Ovary (tissue), 7 donors: ENCODE measurements at regions not wholly inside any gene's neighbourhood (a gene's known extent, or its start where the extent isn't known, plus 50 kb on each side); places are given as distances from the start of the nearest gene placed in this dataset.

Source experiments
- DNase-seq, 5 donors: peaks; one replicate each; pipeline ENCODE4 v3.0.0-alpha.2; 2019 to 2020
- H3K27ac ChIP-seq, 2 donors: fragments of 200-600 bp; one replicate each; pipeline versions ENCODE4 v1.5.1 to v1.8.0; 2019 to 2022
- H3K27me3 ChIP-seq: fragments of 200-600 bp; one replicate; pipeline ENCODE4 v1.8.0; 2022
- H3K36me3 ChIP-seq: fragments of 200-600 bp; sonication (generic); one replicate; pipeline ENCODE4 v1.5.1; 2019
- H3K4me1 ChIP-seq: one replicate; pipeline ENCODE4 v1.8.1; 2013; ENCODE audit warnings: mild to moderate bottlenecking, moderate library complexity; ENCODE audit not compliant: insufficient read depth
- H3K4me3 ChIP-seq: fragments of 200-600 bp; sonication (generic); one replicate; pipeline ENCODE4 v1.5.1; 2017
- H3K9me3 ChIP-seq, 2 donors: fragments of 200-600 bp in 1 of 2; sonication (generic) in 1 of 2; one replicate each; pipeline versions ENCODE4 v1.5.1 to v1.8.1; 2013 to 2019; ENCODE audit warnings: mild to moderate bottlenecking in 1 of 2, moderate library complexity in 1 of 2
- EP300 ChIP-seq: sonication (generic); formaldehyde crosslinking; IDR thresholded peaks from one replicate; pipeline ENCODE4 v1.6.1; 2017; ENCODE audit warnings: antibody characterized with exemption
- POLR2A ChIP-seq: fragments of 450-650 bp; IDR thresholded peaks from one replicate; pipeline ENCODE4 v1.6.1; 2017; ENCODE audit warnings: antibody characterized with exemption, mild to moderate bottlenecking, moderate library complexity
- WGBS, 3 donors: extraction: QIAGEN DNeasy Blood & Tissue Kit in 1 of 3; methylation state at CpG; one replicate each; pipeline versions ENCODE4 v1.1.5 to v1.1.7; 2013 to 2017; 5-methylcytosine and 5-hydroxymethylcytosine counted together
- intact Hi-C, 4 donors: fragments of 100-400 bp; cut with DNase I; formaldehyde crosslinking; loops; one replicate each; pipeline versions ENCODE4 v1.11.0 to v1.15.1; 2022 to 2023
- TF ChIP-seq, protein P1 (sequence below), 3 donors: fragments of 450-650 bp in 2 of 3; fragments of 200-600 bp in 1 of 3; IDR thresholded peaks; one replicate each; pipeline versions ENCODE4 v1.5.1 to v1.8.0; 2016 to 2022; ENCODE audit warnings: antibody characterized with exemption in 3 of 3, mild to moderate bottlenecking in 1 of 3
- donor health status: DM: no; HTN: no; CAD: no; lungs with moderate emphysema.
- donor health status: DM: no; HTN: no; CAD: no.
- donor health status: Bipolar disorder and iron deficiency.
- donor health status: DM: no; HTN: no; CAD: no.
- donor health status: DM: yes; HTN: yes; CAD: no.

DNA sequence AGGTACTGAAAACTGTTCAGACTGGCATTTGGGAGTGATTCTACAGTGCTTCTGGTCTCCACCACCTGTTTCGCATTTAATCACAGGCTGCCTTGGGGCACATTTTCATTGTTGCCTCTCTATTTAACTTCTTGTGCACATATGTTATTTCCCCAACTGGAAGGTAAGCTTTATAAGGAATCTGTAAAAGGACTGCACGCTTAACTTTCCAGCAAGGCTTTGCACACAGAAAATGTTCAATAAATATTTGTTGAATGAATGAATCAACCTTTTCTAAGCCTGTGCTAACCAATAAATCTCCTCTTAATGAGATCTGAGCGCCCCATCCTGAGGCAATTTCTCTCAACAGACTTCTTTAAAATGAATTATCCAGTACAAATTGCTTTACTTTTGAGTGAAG lies 84.3 kb upstream of the ARHGAP29 start:
- no peak for DNase-seq
- WGBS, 3 donors: 96 to 98% (median 97%) methylated on average over 3 of the region's 3 CpGs
- peaks cover 2% of the 10 kb centered on the region for H3K4me1 ChIP-seq
- H3K27ac ChIP-seq: no peak overlapping the region
- H3K27me3 ChIP-seq: no peaks in the 10 kb centered on the region
- intact Hi-C loops: loop anchor here in 1 of 4 donors (10.0 kb wide), 1 partner anchor 77 kb away; no protein-coding TSS in a partner anchor
- H3K9me3 ChIP-seq: no peaks in the 10 kb centered on the region
- TF ChIP-seq EP300 (no peak), POLR2A (no peak)
- TF ChIP-seq, protein P1, sequence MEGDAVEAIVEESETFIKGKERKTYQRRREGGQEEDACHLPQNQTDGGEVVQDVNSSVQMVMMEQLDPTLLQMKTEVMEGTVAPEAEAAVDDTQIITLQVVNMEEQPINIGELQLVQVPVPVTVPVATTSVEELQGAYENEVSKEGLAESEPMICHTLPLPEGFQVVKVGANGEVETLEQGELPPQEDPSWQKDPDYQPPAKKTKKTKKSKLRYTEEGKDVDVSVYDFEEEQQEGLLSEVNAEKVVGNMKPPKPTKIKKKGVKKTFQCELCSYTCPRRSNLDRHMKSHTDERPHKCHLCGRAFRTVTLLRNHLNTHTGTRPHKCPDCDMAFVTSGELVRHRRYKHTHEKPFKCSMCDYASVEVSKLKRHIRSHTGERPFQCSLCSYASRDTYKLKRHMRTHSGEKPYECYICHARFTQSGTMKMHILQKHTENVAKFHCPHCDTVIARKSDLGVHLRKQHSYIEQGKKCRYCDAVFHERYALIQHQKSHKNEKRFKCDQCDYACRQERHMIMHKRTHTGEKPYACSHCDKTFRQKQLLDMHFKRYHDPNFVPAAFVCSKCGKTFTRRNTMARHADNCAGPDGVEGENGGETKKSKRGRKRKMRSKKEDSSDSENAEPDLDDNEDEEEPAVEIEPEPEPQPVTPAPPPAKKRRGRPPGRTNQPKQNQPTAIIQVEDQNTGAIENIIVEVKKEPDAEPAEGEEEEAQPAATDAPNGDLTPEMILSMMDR (IDR thresholded peaks at IDR 0.05): no peak
- no peak overlapping the region for H3K4me3 ChIP-seq
- H3K36me3 ChIP-seq: no peaks in the 10 kb centered on the region

DNA sequence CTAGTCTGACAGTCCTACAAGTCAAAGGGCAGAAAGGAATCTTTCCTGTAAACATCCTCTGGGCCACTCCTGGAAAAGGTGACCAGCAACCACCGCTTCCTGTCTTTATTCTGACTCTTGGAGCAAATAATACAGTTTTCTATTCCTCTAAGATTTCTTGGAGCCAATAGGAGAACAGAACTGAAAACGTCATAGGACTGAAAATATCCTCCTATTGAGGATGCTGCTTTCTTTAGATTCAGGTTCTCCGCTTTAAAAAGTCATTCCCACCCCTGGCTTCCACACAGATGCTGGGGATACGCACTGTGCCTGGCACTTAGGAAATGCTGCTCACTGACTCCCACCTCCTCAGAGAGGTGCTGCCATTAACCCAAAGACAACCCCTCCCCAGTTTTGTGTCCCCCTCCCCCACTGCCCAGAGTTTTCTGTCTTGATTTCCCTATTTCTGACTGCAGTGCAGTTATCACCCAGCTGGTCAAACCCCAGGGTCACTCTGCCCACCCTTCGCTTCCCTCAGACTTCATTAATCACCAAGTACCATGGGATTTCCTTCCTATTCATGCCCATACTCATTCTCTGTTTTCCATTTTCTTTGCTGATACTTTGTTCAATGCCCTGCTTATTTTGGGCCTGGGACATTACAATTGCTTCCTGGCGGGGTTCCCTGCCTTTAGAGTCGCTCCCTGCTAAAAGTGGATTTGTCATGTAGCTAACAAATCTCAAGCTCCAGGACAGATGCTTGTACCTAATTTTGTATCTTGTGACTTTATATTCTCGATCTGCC lies 82.1 kb upstream of the ARHGAP29 start:
- TF ChIP-seq, protein P1 (IDR thresholded peaks at IDR 0.05): no peak
- TF ChIP-seq EP300: no peak
- TF ChIP-seq POLR2A: no peak
- no peak for DNase-seq
- no peaks in the 10 kb centered on the region for H3K36me3 ChIP-seq
- 78 to 86% (median 80%) methylated on average over 8 of the region's 8 CpGs for WGBS, 3 donors
- H3K4me1 ChIP-seq: no peaks in the 10 kb centered on the region
- H3K9me3 ChIP-seq: no peaks in the 10 kb centered on the region
- H3K27ac ChIP-seq: no peak overlapping the region
- H3K4me3 ChIP-seq: no peak overlapping the region
- H3K27me3 ChIP-seq: no peaks in the 10 kb centered on the region
- intact Hi-C loops: loop anchor here in 1 of 4 donors (10.0 kb wide), 1 partner anchor 75 kb away; no protein-coding TSS in a partner anchor

DNA sequence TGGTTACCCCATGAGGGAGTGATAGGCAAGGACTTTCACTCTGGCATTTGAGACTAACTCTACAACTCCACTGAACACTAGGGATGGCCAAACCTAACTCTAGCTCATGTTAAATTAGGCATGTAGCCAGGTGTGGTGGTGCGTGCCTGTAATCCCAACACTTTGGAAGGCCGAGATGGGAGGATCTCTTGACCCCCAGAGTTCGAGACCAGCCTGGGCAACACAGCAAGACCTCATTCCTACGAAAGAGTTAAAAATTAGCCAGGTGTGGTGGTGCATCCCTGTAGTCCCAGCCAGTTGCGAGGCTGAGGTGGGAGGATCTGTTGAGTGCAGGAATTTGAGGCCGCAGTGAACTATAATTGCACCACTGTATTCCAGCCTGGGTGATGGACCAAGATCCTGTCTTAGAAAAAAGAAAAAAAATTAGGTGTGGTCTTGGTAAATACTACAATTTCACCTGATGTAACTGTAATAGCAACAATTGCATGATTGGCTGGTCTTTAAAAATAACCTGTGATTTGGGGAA lies 81.2 kb upstream of the ARHGAP29 start:
- Histone ChIP-seq H3K36me3 (no peaks in the 10 kb centered on the region), H3K9me3 (no peaks in the 10 kb centered on the region), H3K4me3 (no peak overlapping the region), H3K27ac (no peak overlapping the region), H3K4me1 (no peaks in the 10 kb centered on the region), H3K27me3 (no peaks in the 10 kb centered on the region)
- intact Hi-C loops: no loop called here
- TF ChIP-seq, protein P1 (IDR thresholded peaks at IDR 0.05): no peak
- no peak for TF ChIP-seq EP300
- TF ChIP-seq POLR2A: no peak
- DNase-seq: no peak
- WGBS, 3 donors: 95 to 98% (median 98%) methylated on average over 6 of the region's 6 CpGs

DNA sequence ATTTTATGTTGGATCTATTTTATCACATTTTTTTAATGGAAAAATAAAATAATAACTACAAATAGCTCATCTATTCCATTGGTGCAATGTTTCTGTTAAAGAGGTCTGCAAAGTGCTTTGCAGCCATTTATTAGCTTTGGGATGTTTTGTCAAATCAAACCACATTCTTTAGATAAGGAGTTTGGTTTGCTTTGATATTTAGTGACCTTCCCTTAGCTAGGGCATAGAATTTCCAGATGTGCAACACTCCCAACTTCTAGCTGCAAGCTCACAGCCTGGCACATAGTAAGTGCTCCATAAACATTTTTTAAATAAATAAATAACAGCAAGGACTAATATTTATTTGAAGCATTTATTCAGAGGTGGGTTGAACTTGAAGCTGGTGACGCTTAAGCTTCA lies 80.4 kb upstream of the ARHGAP29 start:
- Histone ChIP-seq H3K36me3 (no peaks in the 10 kb centered on the region), H3K4me1 (no peaks in the 10 kb centered on the region), H3K9me3 (no peaks in the 10 kb centered on the region), H3K27ac (no peak overlapping the region), H3K27me3 (no peaks in the 10 kb centered on the region), H3K4me3 (no peak overlapping the region)
- 50 to 72% (median 56%) methylated on average over 1 of the region's 1 CpG for WGBS, 3 donors
- no peak for DNase-seq
- intact Hi-C loops: no loop called here
- no peak for TF ChIP-seq EP300
- no peak for TF ChIP-seq POLR2A
- TF ChIP-seq, protein P1 (IDR thresholded peaks at IDR 0.05): no peak
